SU-DHL-6 (cell line): ENCODE measurements at regions not wholly inside any gene's neighbourhood (a gene's known extent, or its start where the extent isn't known, plus 50 kb on each side); places are given as distances from the start of the nearest gene placed in this dataset.
A peak's percentile ranks its signal among the peaks of the same experiment; 100 is the strongest.

Experiments
- H2AFZ ChIP-seq: fragments of 200-600 bp; sonication (generic); 2 replicates; pipeline ENCODE4 v1.6.1; 2014; ENCODE audit warnings: low read depth, mild to moderate bottlenecking, moderate library complexity, mixed read lengths, antibody characterized with exemption, low read length; ENCODE audit not compliant: severe bottlenecking
- H3F3A ChIP-seq: fragments of 200-600 bp; shearing (Covaris generic); 2 replicates; pipeline ENCODE4 v1.6.0; 2016; ENCODE audit warnings: antibody characterized with exemption, mild to moderate bottlenecking; ENCODE audit not compliant: insufficient read depth
- H3K27ac ChIP-seq: fragments of 200-600 bp; sonication (generic); 2 replicates; pipeline ENCODE4 v1.5.1; 2016; ENCODE audit warnings: low read depth, mild to moderate bottlenecking, low read length, moderate library complexity, mixed read lengths
- H3K27me3 ChIP-seq: fragments of 200-600 bp; sonication (generic), shearing (Covaris generic); 2 replicates; pipeline ENCODE4 v1.6.0; 2014; ENCODE audit warnings: mild to moderate bottlenecking, low read length
- H3K36me3 ChIP-seq: fragments of 200-600 bp; sonication (generic); 2 replicates; pipeline ENCODE4 v1.6.1; 2014; ENCODE audit warnings: mild to moderate bottlenecking, low read length, mixed read lengths
- H3K4me2 ChIP-seq: fragments of 300-600, 200-600 bp; shearing (Covaris generic), sonication (generic); 2 replicates; pipeline ENCODE4 v1.6.0; 2014; ENCODE audit warnings: low read length, low read depth, mild to moderate bottlenecking; ENCODE audit not compliant: poor library complexity, severe bottlenecking
- H3K4me3 ChIP-seq: fragments of 200-600 bp; sonication (generic); 2 replicates; pipeline ENCODE4 v1.5.1; 2014; ENCODE audit warnings: antibody characterized with exemption, low read length, mild to moderate bottlenecking, mixed read lengths; ENCODE audit not compliant: insufficient read depth, poor library complexity, severe bottlenecking
- H3K79me2 ChIP-seq: fragments of 200-600 bp; sonication (generic); 2 replicates; pipeline ENCODE4 v1.6.1; 2014; ENCODE audit warnings: mild to moderate bottlenecking, low read length, moderate library complexity; ENCODE audit not compliant: insufficient read depth
- H3K9ac ChIP-seq: fragments of 200-600 bp; sonication (generic); 2 replicates; pipeline ENCODE4 v1.7.0; 2014; ENCODE audit warnings: mild to moderate bottlenecking, low read length
- H3K9me2 ChIP-seq: fragments of 200-600 bp; sonication (generic); replicated peaks from 2 replicates; pipeline ENCODE4 v1.6.1; 2014; ENCODE audit warnings: low read length; ENCODE audit not compliant: insufficient read depth
- H3K9me3 ChIP-seq: fragments of 200-600 bp; sonication (generic); 2 replicates; pipeline ENCODE4 v1.6.1; 2014; ENCODE audit warnings: low read length, mixed read lengths; ENCODE audit not compliant: insufficient read depth
- H4K20me1 ChIP-seq: fragments of 200-600 bp; sonication (generic); 2 replicates; pipeline ENCODE4 v1.6.1; 2014; ENCODE audit warnings: low read depth, mild to moderate bottlenecking, antibody characterized with exemption, low read length, moderate library complexity, mixed read lengths
- EZH2phosphoT487 ChIP-seq: fragments of 200-600 bp; sonication (generic), shearing (Covaris generic); conservative IDR thresholded peaks from 2 replicates; pipeline ENCODE4 v1.6.1; 2018; ENCODE audit warnings: mild to moderate bottlenecking, antibody characterized with exemption, low read length, moderate library complexity, mixed read lengths
- TF ChIP-seq, protein P1 (sequence below): fragments of 200-600 bp; sonication (generic); IDR thresholded peaks from one replicate; pipeline ENCODE4 v1.5.1; 2017; ENCODE audit warnings: antibody characterized with exemption, mild to moderate bottlenecking, low read length, moderate library complexity; ENCODE audit not compliant: insufficient read depth, poor library complexity, severe bottlenecking

DNA sequence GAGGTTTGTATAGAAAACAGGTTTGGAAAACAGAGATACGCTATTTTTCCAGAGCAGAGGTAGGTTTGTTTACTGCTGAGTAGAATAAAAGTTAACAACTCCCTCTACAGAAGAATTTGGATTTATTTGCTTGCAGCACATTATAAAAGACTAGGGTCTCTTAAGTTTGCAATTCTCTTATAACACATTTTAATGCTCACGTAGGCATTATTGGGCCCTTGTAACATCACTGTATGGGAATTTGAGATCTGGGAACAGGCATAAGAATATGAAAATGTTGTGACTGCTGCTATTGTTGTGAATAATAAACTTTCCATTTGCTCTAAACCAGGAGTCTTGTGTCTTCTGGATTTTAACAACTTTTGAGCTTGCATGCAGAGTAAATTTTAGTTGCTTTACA lies 128.3 kb upstream of the CADM2 start:
- Histone ChIP-seq H3K9me3 (peaks cover 4% of the 10 kb centered on the region; the same call in 1 of the 2 replicates), H4K20me1 (no peaks in the 10 kb centered on the region), H3K9me2 (no peaks in the 10 kb centered on the region), H3F3A (no peaks in the 10 kb centered on the region), H2AFZ (peak overlapping the region; percentile 22), H3K9ac (no peak overlapping the region), H3K27me3 (no peaks in the 10 kb centered on the region), H3K36me3 (no peaks in the 10 kb centered on the region), H3K27ac (no peak overlapping the region), H3K79me2 (no peaks in the 10 kb centered on the region), H3K4me2 (no peak overlapping the region), H3K4me3 (no peak overlapping the region)
- no peak for TF ChIP-seq EZH2phosphoT487
- TF ChIP-seq, protein P1, sequence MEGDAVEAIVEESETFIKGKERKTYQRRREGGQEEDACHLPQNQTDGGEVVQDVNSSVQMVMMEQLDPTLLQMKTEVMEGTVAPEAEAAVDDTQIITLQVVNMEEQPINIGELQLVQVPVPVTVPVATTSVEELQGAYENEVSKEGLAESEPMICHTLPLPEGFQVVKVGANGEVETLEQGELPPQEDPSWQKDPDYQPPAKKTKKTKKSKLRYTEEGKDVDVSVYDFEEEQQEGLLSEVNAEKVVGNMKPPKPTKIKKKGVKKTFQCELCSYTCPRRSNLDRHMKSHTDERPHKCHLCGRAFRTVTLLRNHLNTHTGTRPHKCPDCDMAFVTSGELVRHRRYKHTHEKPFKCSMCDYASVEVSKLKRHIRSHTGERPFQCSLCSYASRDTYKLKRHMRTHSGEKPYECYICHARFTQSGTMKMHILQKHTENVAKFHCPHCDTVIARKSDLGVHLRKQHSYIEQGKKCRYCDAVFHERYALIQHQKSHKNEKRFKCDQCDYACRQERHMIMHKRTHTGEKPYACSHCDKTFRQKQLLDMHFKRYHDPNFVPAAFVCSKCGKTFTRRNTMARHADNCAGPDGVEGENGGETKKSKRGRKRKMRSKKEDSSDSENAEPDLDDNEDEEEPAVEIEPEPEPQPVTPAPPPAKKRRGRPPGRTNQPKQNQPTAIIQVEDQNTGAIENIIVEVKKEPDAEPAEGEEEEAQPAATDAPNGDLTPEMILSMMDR, result no peak

DNA sequence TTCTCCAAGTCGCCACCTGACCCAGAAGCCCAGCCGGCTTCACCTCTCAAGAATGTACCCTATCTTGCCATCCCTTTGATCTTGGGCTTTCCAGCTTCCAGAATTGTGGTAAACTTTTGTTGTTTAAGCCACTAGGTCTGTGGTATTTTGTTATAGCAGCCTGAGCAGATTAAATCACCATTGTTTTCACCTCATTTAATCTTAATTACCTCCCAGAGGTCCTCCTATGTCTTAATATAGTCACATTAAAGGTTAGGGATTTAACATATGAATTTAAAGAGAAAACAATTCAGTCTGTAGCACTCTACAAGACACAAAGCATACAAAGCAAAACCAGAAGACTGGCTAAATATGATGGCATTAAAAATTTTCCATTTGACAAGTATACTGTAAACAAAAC lies 123.4 kb upstream of the CADM2 start:
- no peak overlapping the region for H2AFZ ChIP-seq
- H3K79me2 ChIP-seq, result no peaks in the 10 kb centered on the region
- H3K36me3 ChIP-seq, result no peaks in the 10 kb centered on the region
- no peak overlapping the region for H3K9ac ChIP-seq
- no peaks in the 10 kb centered on the region for H3K9me2 ChIP-seq
- H3K9me3 ChIP-seq, result peaks cover 4% of the 10 kb centered on the region; the same call in 1 of the 2 replicates
- no peaks in the 10 kb centered on the region for H4K20me1 ChIP-seq
- H3K27ac ChIP-seq, result no peak overlapping the region
- H3K4me3 ChIP-seq, result no peak overlapping the region
- TF ChIP-seq EZH2phosphoT487, result no peak
- TF ChIP-seq, protein P1, result no peak
- H3F3A ChIP-seq, result no peaks in the 10 kb centered on the region
- no peak overlapping the region for H3K4me2 ChIP-seq
- no peaks in the 10 kb centered on the region for H3K27me3 ChIP-seq

DNA sequence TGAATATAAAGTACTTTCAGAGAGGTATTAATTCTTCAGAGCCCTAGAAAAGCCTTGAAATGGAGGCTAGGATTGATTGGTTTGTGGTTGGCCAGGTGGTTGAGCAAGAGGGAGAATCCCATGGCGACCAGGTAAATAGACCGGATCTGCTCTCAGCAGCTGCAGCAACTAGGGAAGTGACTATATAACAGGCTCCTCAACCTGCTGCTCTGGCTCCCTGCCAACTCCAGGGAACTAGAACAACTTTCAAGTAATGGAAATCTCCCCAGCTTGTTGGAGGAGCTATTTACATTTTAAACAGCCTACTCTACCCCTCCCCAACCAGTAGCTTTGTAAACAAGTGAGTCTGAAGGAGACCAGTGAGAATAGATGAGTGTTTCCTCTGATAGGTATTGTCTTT lies 121.8 kb upstream of the CADM2 start:
- Histone ChIP-seq H4K20me1 (no peaks in the 10 kb centered on the region), H3K9me3 (peaks cover 4% of the 10 kb centered on the region; the same call in 1 of the 2 replicates), H3K4me3 (no peak overlapping the region), H3K36me3 (no peaks in the 10 kb centered on the region), H3K79me2 (no peaks in the 10 kb centered on the region), H3K27me3 (no peaks in the 10 kb centered on the region), H3K9me2 (no peaks in the 10 kb centered on the region), H3K4me2 (no peak overlapping the region), H3K9ac (no peak overlapping the region), H2AFZ (no peak overlapping the region), H3F3A (no peaks in the 10 kb centered on the region), H3K27ac (no peak overlapping the region)
- TF ChIP-seq, protein P1, result no peak
- TF ChIP-seq EZH2phosphoT487, result no peak

- H3K27me3 ChIP-seq, result no peaks in the 10 kb centered on the region
- H4K20me1 ChIP-seq, result no peaks in the 10 kb centered on the region
- H3K36me3 ChIP-seq, result no peaks in the 10 kb centered on the region
- H3F3A ChIP-seq, result no peaks in the 10 kb centered on the region
- no peaks in the 10 kb centered on the region for H3K9me3 ChIP-seq
- H2AFZ ChIP-seq, result no peak overlapping the region
- H3K27ac ChIP-seq, result no peak overlapping the region
- H3K4me3 ChIP-seq, result no peak overlapping the region
- H3K79me2 ChIP-seq, result no peaks in the 10 kb centered on the region
- H3K4me2 ChIP-seq, result no peak overlapping the region
- H3K9me2 ChIP-seq, result no peaks in the 10 kb centered on the region
- H3K9ac ChIP-seq, result no peak overlapping the region
- TF ChIP-seq, protein P1, result no peak
- no peak for TF ChIP-seq EZH2phosphoT487
These were observed 81.7 kb upstream of the CADM2 start for GRCh38 chr3:84877092-84877491.
